ENCODE measurements at regions not wholly inside any gene's neighbourhood (a gene's known extent, or its start where the extent isn't known, plus 50 kb on each side); places are given as distances from the start of the nearest gene placed in this dataset.
A peak's percentile ranks its signal among the peaks of the same experiment; 100 is the strongest.

DNA sequence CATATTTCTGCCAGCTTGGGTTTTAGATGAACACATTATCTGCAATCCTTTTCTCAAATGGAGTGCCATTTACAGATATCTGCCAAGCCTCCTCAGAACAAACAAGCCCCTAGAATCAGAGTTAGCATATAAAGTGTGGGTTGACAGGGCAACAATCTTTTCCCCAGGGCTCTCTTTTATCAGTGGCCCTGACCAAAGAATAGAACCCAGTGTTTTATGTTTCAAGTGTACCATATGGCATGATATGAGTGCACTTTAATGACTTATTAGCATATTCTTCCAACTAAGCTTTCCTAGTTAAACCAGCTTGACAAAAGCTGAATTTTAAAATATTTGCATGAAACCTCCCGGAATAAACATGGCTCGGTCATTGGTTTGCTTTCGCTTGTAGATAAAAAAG is 57.3 kb downstream of the EVX1 start:
- DNase-seq (ENCODE audit: low read depth, low spot score): no peak

DNA sequence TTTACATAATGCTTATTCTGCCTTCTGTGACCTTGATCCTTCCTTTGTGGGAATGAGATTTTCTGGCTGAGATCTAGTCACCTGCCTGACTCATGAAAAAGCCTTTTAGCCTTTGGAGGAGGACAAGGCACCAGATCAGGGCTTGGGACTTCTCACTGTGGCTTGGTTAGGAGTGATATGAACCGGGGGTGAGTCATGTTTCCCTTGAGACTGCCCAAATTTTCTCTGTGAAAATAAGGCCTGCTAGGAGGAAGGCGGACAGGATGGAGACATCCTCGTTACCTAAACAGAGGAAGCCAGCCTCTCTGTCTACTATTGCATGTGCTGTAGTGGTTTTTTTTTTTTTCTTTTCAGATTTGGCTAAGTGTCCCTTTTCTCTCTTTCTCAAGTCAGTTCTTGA is 57.8 kb downstream of the EVX1 start:
- DNase-seq (ENCODE audit: low read depth, low spot score): no peak

DNA sequence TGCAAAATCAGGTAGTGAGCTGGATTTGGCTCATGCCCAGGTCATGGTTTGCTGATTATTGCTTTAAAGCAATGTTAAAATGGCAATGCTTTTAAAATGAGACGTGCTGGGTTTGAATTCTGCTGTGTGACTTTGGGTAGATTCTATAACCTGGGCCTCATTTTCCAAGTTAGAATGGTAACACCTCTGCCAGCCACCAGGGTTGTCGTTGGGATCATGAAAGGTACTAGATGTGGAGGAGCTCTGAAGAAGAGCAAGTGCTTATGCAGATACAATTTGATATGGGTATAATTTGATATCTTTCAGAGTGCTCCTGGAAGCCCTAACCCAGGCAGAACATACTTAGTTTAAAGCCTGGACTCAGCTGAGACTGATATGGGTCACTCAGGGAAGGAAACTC is 60.0 kb downstream of the EVX1 start:
- no peak for DNase-seq (ENCODE audit: low read depth, low spot score)

GRCh38 chr7:27303026-27303425 is 60.4 kb downstream of the EVX1 start:
- no peak for DNase-seq (ENCODE audit: low read depth, low spot score)

- DNase-seq (ENCODE audit: low read depth, low spot score): no peak
Measured at GRCh38 chr7:27305854-27306253, 63.3 kb downstream of the EVX1 start.

DNA sequence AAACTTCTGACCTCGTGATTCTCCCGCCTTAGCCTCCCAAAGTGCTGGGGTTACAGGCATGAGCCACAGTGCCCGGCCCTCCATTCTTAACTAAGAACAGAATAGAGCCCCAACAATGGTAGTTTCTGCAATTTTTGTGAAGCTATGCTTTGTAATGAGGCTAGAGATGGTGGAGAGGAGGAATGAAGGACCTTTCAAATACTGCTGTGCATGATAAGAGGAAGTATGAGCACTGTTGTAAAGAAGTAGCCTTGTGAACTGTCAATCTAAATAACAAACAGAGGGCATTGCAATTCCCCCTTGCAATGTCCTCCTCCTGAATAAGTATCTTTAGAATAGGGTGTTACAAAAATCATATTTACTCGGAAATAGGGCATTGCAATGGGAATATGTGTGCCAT is 70.2 kb downstream of the EVX1 start:
- DNase-seq (ENCODE audit: low read depth, low spot score): no peak

DNA sequence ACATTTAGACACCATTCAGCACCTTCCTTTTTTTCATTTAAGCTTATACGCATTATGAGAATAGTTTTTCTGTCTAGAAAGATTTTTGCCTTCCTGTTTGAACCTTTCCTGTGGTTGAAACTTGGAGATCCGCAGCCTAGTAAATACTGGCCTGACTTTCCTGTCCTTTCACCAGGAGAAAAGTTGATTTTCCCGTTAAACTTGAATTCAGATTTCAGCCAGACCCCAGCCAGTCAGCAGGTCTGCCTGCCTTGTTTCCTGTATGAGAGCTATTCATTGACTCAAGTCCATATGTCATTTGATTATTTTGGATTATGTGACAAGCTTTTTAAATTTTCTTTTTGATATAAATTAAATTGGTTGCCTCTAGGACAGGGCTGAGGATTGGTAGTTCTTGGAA is 71.5 kb downstream of the EVX1 start:
- no peak for DNase-seq (ENCODE audit: low read depth, low spot score)

- no peak for DNase-seq (ENCODE audit: low read depth, low spot score)
Measured at GRCh38 chr7:27315066-27315465, 72.5 kb downstream of the EVX1 start.

DNA sequence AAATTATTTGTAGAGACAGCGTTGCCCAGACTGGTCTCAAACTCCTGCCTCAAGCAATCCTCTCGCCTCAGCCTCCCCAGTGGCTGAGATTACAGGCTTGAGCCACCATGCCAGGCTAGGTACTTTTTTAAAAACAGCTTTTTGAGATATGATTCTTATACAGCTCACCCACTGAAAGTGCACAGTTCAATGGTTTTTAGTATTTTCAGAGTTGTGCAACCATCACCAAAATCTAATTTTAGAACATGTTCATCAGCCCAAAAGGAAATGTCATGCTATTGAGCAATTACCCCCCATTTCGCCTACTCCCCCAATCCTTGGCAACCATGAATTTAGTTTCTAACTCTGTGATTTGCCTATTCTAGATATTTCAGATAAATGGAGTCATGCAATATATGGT is 73.7 kb downstream of the EVX1 start:
- DNase-seq (ENCODE audit: low read depth, low spot score): no peak

- no peak for DNase-seq (ENCODE audit: low read depth, low spot score)
Measured at GRCh38 chr7:27324246-27324645, 81.6 kb downstream of the EVX1 start.

DNA sequence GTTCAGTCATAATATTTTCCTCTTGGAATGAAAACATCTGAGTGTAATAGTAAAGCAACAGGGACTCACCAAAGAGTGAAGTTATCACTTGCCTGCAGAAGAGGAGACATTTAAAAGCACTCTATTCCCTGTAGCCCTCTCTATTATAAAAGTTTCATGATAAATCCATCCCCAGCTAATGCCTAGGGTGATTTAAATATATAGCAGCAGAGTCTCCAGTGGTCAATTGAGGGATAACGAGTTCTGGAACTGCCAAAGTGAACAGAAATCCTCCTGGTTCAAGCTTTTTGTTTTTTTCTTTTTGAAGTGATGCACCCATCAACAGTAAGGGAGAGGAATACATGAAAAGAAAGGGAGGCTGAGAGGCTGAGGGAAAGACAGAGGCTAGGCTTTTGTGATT is 87.3 kb downstream of the EVX1 start:
- no peak for DNase-seq (ENCODE audit: low read depth, low spot score)

GRCh38 chr7:27339478-27339877 is 96.9 kb downstream of the EVX1 start:
- no peak for DNase-seq (ENCODE audit: low read depth, low spot score)

- no peak for DNase-seq (ENCODE audit: low read depth, low spot score)
Measured at GRCh38 chr7:27344471-27344870, 101.9 kb downstream of the EVX1 start.

- no peak for DNase-seq (ENCODE audit: low read depth, low spot score)
Measured at GRCh38 chr7:27345164-27345887, 102.7 kb downstream of the EVX1 start.

DNA sequence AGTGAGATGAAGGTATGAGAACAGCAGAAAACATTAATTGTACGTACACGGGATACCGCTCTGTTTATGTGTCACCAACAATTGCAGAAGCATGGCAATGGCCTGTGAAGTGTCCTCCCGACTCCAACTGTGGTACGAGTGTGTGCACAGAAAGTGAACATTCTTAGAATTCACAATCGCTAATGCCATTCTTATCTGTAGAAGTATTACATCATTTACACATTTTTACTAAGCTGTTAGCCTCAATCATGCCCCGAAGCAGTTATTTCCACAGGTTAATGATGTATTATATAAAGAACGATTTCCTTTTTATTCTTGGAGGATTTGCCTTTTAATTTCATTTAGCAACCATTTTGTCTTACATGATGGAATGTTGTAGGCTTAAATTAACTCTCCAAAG is 103.4 kb downstream of the EVX1 start:
- no peak for DNase-seq (ENCODE audit: low read depth, low spot score)

- peak; percentile 3 for DNase-seq (ENCODE audit: low read depth, low spot score)
Measured at GRCh38 chr7:27346531-27347275, 104.1 kb downstream of the EVX1 start.

DNA sequence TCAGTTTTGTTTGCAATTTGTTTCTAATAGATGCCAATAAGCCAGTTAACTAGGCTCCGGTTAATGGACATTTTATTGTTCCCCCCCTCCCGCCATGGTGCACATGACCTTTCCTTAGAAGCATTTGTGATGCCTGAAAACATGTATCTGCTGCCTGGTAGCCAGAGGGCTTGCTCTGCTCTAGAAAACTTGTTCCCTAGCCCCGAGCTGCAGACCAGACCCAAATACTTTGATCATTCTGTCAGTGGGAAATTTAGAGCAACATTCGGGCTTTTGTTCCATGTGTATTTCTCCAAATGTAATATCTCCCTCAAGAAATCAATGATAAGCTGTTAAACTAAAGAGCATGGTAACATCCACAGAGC is 104.7 kb downstream of the EVX1 start:
- no peak for DNase-seq (ENCODE audit: low read depth, low spot score)

GRCh38 chr7:27349621-27350020 is 107.0 kb downstream of the EVX1 start:
- DNase-seq (ENCODE audit: low read depth, low spot score): no peak

DNA sequence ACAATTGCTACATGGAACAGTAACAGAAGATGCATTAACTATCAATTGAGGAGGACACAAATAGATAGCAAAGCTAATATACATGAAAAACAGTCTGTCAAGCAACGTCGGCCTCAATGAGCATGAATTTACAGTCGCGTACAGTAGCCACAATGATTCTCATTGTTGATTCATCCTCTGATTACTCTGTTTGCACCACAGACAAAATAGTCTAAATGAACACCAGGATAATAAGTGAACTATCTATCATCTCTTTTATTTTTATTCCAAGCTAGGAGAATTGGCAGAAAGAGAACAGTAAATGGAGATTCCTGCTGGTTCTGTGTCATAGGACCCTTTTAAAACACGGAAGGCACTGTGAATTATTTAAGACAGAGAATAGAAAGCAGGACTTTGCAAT is 108.5 kb downstream of the EVX1 start:
- DNase-seq (ENCODE audit: low read depth, low spot score): no peak

GRCh38 chr7:27351786-27352185 is 109.2 kb downstream of the EVX1 start:
- no peak for DNase-seq (ENCODE audit: low read depth, low spot score)

DNA sequence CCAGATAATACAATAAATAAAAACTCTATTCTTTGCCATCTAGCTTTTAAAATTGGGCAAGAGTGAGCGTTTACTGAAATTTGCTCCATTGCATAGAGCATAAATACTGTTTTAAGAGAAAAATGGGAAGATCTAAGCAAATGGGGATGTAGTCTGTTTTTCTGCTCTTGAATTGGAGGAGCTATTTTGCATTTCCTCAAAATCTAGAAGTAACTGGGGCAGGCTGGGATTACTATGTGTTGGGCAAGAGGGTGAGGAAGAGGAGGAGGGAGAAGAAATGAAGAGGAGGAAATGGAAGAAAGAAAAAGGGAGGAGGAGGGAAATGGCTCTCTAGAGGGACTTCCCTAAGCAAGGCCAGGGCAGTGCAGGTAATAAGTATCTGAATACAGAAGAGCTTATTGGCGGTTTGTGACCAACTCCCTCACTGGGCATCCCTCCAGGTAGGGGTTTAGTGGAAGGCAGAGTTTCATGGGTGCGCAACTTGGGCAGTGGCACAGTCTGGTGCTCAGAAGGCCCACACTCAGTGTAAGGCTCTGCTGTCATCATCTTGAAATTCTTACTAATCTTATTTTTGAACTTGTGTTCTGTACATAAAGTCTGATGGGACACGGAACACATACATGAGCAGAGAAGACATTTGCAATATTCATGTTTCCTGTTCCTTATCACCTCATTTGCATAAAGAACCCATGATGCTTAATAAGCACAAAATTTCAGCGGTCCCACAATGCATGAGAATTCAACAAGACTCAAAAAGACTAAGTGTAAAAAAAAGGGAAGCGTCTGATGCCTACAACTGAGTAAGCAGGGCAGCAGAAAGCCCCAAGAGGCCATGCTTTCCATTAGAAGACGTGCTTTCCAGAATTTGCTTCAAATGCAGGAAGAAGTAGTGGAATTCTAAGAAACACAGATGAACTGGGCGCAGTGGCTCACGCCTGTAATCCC is 116.9 kb downstream of the EVX1 start:
- no peak for DNase-seq (ENCODE audit: low read depth, low spot score)

- DNase-seq (ENCODE audit: low read depth, low spot score): no peak
Measured at GRCh38 chr7:27361522-27361921, 118.9 kb downstream of the EVX1 start.
